Stimulated activated CD8-positive, alpha-beta memory T cell treated with anti-CD3 and anti-CD28 coated beads, Interleukin-2, amount 100 ng/mL, for 48 hours (primary cell): ENCODE measurements at regions not wholly inside any gene's neighbourhood (a gene's known extent, or its start where the extent isn't known, plus 50 kb on each side); places are given as distances from the start of the nearest gene placed in this dataset.

Source experiments
- DNase-seq, 2 donors: peaks; one replicate each; pipeline ENCODE4 v3.0.0-alpha.2; 2020; ENCODE audit warnings: low read depth in 2 of 2

GRCh38 chr13:107331359-107331758 lies 763.4 kb upstream of the ARGLU1 start:
- DNase-seq = no peak

GRCh38 chr13:107330484-107330883 lies 762.5 kb upstream of the ARGLU1 start:
- DNase-seq = no peak

DNA sequence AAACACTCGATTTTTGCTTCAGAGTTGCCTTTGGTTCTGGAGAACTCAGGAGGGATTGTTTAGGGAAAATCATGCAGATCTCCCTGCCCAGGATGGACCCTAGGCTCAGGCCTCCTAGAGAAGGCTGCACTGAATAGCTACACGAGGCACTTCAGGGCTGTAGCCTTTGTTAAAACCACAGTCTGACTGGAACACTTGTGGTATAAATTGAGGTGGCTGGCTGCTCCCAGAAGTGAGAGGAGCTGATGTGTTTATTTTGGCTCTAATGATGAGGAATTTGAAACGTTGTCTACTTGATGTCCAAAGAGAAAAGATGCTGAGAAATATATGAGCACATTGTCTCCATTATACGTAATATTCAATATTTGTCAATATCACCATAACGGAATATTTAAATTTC lies 762.1 kb upstream of the ARGLU1 start:
- DNase-seq = no peak

- no peak for DNase-seq
These were observed 756.7 kb upstream of the ARGLU1 start for GRCh38 chr13:107324416-107325204.

GRCh38 chr13:107322228-107322627 lies 754.3 kb upstream of the ARGLU1 start:
- no peak for DNase-seq

- DNase-seq = no peak
These were observed 737.2 kb upstream of the ARGLU1 start for GRCh38 chr13:107305178-107305577.

GRCh38 chr13:107301724-107302374 lies 733.9 kb upstream of the ARGLU1 start:
- no peak for DNase-seq

- DNase-seq = no peak
These were observed 731.8 kb upstream of the ARGLU1 start for GRCh38 chr13:107299717-107300116.

DNA sequence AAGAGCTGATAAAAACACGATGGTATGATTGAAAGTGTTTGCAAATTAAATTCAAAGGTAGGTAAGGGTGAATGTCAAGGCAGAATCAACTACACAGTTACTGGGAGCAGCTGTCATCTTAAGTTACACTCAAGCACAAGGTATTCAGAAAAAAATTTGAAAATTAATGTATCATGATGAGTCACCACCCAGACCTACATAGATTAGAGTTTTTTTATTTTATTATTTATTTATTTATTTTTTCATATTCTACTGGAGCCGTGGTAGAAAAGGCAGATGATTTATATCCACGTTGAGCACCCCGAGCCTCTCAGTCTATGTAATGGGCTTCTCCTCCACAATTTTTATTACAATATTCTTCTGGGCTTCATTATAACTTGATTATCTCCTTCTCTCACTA lies 728.9 kb upstream of the ARGLU1 start:
- no peak for DNase-seq

DNA sequence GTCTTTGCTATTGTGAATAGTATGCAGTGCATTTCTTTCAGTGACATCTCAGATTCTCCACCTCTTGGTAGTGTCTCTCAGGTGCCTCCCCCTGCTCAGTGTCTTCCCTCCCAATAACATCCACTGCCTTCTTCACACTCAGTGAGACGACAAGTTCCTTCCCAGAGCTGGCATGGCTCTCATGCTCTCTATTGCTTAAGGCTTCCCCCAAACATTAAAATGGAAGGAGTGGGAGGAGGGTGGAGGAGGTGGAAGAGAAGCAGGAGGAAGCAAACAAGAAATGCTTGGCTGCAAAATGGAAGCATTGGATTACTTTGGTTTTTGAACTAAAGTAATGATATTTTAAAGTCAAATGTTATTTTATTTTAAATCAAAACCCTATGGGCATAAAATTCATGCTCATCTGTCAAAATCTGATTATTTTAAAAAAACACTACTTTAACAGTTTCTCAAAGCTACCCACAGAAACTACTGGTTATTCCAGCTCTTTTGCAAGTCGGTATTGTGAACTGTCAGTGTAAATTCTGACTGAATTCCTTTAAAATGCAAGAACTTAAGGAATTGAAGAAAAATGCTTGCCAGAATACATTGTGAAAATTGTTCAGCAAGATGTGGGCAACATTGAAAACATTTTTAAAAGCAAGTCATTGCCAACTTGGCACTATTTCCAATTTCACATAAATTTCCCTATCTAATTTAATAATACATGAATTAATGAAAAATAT lies 727.6 kb upstream of the ARGLU1 start:
- no peak for DNase-seq

- DNase-seq = no peak
These were observed 726.0 kb upstream of the ARGLU1 start for GRCh38 chr13:107293924-107294323.

GRCh38 chr13:107291875-107292274 lies 723.9 kb upstream of the ARGLU1 start:
- DNase-seq = no peak

DNA sequence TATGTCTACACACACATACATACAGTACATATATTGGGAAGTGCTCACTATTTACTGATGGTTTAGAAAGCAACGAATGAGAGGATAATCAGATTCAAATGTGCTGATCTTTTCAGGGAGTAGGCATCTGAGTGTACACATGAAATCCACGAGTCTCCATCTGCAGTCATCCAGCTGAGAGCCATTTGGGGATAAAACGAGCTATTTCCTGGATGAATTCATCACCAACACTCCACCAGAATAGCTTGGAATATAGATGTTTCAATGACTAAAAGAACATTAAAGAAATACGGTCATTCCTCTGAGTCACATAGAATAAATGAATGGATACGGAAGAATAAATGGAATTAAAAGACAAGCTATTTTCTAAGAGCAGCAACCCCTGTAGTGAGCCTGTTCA lies 721.6 kb upstream of the ARGLU1 start:
- DNase-seq = no peak

- no peak for DNase-seq
These were observed 716.2 kb upstream of the ARGLU1 start for GRCh38 chr13:107284173-107284572.

DNA sequence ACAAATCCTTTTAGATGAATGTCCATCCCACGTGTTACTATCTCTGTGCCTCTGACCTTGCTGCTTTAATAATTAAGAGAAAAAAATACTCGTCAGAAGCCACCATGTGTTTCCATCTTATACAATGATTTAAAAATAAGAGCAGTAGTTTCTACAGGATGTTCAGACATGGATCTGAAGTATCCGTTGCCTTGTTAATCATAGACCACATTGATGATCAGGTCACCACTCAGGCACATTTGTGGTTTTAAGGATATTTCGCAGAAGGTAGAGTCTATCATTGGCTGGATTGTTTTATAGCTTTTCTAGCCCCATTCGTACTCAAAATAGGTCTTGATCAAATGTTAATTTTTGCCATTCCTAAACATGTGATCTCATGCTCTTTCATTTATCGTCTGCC lies 710.0 kb upstream of the ARGLU1 start:
- DNase-seq = no peak

DNA sequence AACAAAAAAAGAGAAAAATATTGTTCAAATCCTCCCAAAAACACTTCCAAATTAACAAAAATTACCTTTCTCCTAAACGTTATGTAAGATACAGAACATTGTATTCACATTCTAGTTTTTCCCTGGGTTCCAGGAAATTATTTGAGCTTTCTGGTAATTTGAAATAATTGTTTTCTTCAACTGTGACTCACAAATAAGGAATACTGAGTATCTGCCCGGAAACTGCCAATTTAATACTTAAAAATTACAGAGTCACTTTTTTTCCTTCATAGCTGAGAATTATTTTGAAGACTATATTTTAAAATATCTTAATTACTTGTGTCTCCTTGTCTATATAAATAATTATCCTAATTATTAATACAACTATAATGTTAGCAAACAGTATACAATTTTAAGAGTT lies 709.0 kb upstream of the ARGLU1 start:
- DNase-seq = no peak

GRCh38 chr13:107275945-107276614 lies 708.1 kb upstream of the ARGLU1 start:
- DNase-seq = no peak

DNA sequence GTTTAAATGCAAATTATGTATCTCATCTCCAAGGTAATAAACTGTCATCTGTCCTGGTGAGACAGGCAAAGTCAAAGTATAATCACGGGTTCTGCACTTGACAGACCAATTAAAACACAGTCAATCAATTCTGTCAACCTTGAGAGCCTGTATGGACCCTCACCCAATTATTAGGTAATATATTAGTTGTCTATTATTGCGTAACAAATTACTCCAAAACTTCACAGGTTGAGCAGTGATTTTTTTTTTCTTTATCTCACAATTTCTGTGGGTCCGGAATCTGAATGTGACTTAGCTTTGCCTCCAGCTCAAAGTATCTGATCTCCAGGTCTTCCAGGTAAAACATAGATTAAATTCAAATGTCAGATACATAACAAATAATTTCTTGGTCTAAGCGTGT lies 707.4 kb upstream of the ARGLU1 start:
- no peak for DNase-seq

DNA sequence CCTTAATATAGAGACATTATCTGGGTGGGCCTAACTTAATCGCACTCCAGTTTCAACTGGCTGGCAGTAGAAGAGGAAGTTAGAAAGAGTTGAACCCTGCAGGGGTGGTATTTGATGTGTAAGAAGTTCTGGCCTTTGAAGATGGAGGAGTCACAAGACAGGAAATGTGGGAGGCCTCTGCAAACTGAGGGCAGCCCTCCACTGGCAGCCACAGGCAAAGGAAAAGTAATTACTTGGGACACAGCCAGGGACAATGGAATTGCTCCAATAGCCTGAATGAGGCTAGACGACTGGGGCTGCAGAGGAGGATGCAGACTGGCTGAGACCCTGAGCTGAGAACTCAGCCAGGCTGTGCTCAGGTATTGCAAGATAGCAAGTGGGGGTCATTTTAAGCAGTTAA lies 703.3 kb upstream of the ARGLU1 start:
- DNase-seq = no peak

DNA sequence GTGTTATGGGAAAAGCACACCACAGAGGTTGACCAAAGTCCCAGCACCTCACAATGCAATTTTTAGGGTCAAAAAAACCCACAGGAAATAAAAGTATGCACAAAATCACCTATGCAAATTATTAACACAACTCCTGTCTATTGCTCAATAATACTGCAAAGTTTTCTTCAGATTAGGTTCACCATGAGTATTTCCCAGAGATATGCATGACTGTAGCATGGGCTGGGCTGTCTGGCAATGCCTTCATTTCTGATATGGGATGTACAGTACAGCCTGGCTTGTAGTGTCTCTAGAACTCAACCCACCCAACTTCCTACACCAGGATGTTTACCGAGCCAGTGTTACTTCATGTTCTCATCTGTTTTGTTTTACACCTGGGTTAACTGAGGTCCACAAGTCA lies 698.7 kb upstream of the ARGLU1 start:
- DNase-seq = no peak

- DNase-seq = no peak
These were observed 690.8 kb upstream of the ARGLU1 start for GRCh38 chr13:107258599-107259187.

DNA sequence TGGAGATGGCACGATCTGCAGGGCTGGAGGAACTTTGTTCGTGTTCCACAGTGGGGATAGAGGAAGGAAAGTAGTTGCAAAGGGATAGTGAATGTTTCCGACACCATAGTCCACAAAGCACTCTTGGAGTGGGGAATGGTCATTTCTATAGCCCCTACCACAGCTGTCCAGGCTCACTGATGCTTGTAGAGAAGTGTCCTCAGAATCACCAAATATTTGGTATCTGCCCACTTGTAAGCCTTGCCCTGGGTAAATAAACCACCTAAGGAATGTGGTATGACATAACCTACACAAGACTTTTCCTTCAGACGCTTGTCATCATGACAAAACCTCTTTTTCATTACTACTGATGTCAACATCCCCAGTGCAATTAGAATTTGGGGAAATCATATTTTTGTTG lies 686.5 kb upstream of the ARGLU1 start:
- no peak for DNase-seq
